Psoas muscle (tissue), 7 donors: ENCODE measurements at regions not wholly inside any gene's neighbourhood (a gene's known extent, or its start where the extent isn't known, plus 50 kb on each side); places are given as distances from the start of the nearest gene placed in this dataset.

Experiments used
- ATAC-seq, 4 donors: fragments of 200-7000 bp; cut with Tn5 transposase; one replicate each; pipeline ENCODE4 v1.9.1; 2020; ENCODE audit warnings: moderate library complexity in 3 of 4, mild to moderate bottlenecking in 2 of 4
- DNase-seq, 2 donors: peaks; one replicate each; pipeline ENCODE4 v3.0.0-alpha.2; 2020
- H3K27ac ChIP-seq: fragments of 200-600 bp; one replicate; pipeline ENCODE4 v1.8.0; 2022
- H3K27me3 ChIP-seq, 3 donors: fragments of 200-600 bp in 1 of 3; one replicate each; pipeline versions ENCODE4 v1.6.1 to v1.8.0; 2013 to 2022; ENCODE audit warnings: low read length in 2 of 3, mild to moderate bottlenecking in 2 of 3, moderate library complexity in 1 of 3; ENCODE audit not compliant: insufficient read depth in 3 of 3
- H3K36me3 ChIP-seq, 2 donors: fragments of 200-600 bp in 1 of 2; one replicate each; pipeline versions ENCODE4 v1.6.1 to v1.8.0; 2013 to 2022; ENCODE audit warnings: low read depth in 1 of 2, mild to moderate bottlenecking in 1 of 2, moderate library complexity in 1 of 2; ENCODE audit not compliant: insufficient read depth in 1 of 2
- H3K4me1 ChIP-seq: fragments of 200-600 bp; one replicate; pipeline ENCODE4 v1.8.0; 2022
- H3K4me3 ChIP-seq: fragments of 200-600 bp; one replicate; pipeline ENCODE4 v1.8.0; 2022; ENCODE audit warnings: mild to moderate bottlenecking
- H3K9me3 ChIP-seq: fragments of 200-600 bp; one replicate; pipeline ENCODE4 v1.8.0; 2022
- WGBS, 3 donors: extraction: QIAGEN DNeasy Blood & Tissue Kit; methylation state at CpG; one replicate each; pipeline versions ENCODE4 v1.1.6 to v1.1.7; 2013; 5-methylcytosine and 5-hydroxymethylcytosine counted together
- intact Hi-C, 2 donors: fragments of 100-400 bp; cut with DNase I; formaldehyde crosslinking; loops; one replicate each; pipeline versions ENCODE4 v1.11.0 to v1.14.2; 2022
- TF ChIP-seq, protein P1 (sequence below): fragments of 200-600 bp; IDR thresholded peaks from one replicate; pipeline ENCODE4 v1.8.0; 2022; ENCODE audit warnings: antibody characterized with exemption
- donor health status: healthy with polysubstance abuse.
- donor health status: DM: no; HTN: no; CAD: no; lungs with moderate emphysema.
- donor health status: Bipolar disorder and iron deficiency.
- donor health status: healthy.
- donor health status: DM: yes; HTN: yes; CAD: no.
- donor health status: DM: no; HTN: no; CAD: no.
- donor health status: DM: yes; HTN: yes; CAD: no.

DNA sequence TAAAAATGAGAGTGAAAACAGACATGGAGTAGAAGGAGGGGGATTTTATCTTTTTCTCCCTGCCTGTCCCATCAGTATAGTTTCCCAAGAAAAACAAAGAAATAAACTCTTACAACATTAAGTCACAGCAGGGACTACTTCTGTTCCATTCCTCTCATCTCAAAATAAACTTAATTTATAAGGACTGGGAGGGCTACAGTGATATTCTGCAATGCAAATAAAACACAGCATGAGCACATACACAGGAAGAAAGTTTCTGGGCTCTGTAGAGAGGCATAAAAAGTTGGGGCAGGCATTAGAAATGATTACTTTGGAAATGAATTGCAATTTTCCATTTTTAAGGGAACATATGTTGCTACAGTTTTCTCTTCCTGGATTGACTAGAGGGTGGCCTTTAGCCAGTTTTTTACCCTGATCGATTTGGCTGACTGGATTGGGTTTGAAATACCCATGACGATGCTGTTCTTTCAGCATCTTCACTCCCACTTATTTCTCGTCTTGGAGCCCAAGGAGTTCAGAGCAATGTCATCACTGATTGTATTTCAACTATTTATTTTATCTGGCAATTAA lies 157.1 kb downstream of the ACTR3 start:
- DNase-seq (no peak), ATAC-seq (no peak)
- Histone ChIP-seq H3K27me3 (no peaks in the 10 kb centered on the region), H3K27ac (no peak overlapping the region), H3K9me3 (no peaks in the 10 kb centered on the region), H3K36me3 (no peaks in the 10 kb centered on the region), H3K4me3 (no peak overlapping the region), H3K4me1 (no peaks in the 10 kb centered on the region)
- WGBS, 3 donors = 58 to 65% (median 63%) methylated on average over 3 of the region's 3 CpGs
- intact Hi-C loops = no loop called here
- TF ChIP-seq, protein P1, sequence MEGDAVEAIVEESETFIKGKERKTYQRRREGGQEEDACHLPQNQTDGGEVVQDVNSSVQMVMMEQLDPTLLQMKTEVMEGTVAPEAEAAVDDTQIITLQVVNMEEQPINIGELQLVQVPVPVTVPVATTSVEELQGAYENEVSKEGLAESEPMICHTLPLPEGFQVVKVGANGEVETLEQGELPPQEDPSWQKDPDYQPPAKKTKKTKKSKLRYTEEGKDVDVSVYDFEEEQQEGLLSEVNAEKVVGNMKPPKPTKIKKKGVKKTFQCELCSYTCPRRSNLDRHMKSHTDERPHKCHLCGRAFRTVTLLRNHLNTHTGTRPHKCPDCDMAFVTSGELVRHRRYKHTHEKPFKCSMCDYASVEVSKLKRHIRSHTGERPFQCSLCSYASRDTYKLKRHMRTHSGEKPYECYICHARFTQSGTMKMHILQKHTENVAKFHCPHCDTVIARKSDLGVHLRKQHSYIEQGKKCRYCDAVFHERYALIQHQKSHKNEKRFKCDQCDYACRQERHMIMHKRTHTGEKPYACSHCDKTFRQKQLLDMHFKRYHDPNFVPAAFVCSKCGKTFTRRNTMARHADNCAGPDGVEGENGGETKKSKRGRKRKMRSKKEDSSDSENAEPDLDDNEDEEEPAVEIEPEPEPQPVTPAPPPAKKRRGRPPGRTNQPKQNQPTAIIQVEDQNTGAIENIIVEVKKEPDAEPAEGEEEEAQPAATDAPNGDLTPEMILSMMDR = no peak

GRCh38 chr2:114049280-114049679 lies 159.4 kb downstream of the ACTR3 start:
- DNase-seq (no peak), ATAC-seq (no peak)
- Histone ChIP-seq H3K27me3 (no peaks in the 10 kb centered on the region), H3K9me3 (no peaks in the 10 kb centered on the region), H3K4me3 (no peak overlapping the region), H3K4me1 (no peaks in the 10 kb centered on the region), H3K27ac (no peak overlapping the region), H3K36me3 (no peaks in the 10 kb centered on the region)
- TF ChIP-seq, protein P1 = no peak
- intact Hi-C loops = no loop called here
- WGBS, 3 donors = 78 to 85% (median 80%) methylated on average over 4 of the region's 4 CpGs

DNA sequence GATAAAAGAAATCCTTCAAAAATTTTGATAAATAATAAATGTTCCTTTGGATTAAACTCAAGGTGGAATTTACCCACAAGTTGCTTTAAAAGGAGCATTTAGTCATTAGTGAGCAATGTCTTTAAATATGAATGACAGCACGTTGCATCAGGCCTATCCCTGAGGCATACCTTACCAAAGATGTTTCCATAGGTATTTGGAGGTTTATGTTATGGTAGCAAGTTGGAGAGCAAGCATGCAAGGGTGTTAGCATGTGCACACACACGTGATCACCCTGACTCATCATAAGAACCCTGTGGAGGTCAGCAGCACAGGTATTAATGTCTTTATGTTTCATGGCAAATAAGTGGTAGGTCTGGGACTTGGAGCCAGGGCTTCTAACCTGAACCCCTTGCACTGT lies 159.9 kb downstream of the ACTR3 start:
- DNase-seq (no peak), ATAC-seq (no peak)
- H3K9me3 ChIP-seq = no peaks in the 10 kb centered on the region
- intact Hi-C loops = no loop called here
- H3K36me3 ChIP-seq = no peaks in the 10 kb centered on the region
- TF ChIP-seq, protein P1 = no peak
- WGBS, 3 donors = 46 to 61% (median 57%) methylated on average over 2 of the region's 2 CpGs
- no peaks in the 10 kb centered on the region for H3K27me3 ChIP-seq
- H3K4me3 ChIP-seq = no peak overlapping the region
- no peaks in the 10 kb centered on the region for H3K4me1 ChIP-seq
- no peak overlapping the region for H3K27ac ChIP-seq

DNA sequence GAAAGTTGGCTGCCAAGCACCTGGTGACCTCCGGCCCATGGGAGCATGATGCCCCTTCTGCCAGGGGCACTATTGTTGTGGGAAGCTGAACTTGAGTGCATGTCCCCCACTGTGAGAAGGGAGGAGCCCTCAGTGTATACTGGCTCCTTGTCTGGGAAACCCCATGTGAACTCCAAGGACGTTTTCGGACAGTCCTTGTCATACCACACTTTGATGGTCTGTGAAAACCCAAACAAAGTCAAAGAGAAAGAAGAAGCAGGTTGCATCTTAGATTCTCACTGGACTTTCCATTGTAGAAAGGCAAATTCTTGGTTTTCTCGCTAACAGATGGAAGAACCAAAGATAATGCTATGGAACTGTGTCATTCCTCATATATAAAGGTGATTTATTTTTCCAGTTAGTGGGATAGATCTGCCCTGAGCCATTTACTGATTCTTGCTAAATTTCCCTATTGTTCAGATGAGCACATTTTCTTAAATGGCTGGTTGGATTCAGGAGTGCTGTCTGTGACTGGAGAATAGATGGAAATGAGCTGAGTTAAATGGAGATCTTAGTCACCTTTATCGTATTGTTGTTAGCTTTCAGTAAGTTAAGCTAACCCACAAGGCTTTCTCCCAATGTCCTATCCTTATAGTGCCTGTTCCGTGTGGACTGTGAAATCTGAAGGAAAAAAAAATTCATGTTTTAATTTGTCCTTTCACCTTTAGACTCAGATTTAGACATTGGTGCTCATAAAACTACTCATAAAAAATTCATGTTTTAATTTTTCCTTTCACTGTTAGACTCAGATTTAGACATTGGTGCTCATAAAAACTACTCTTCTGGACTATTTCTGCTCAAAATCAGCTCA lies 166.6 kb downstream of the ACTR3 start:
- Histone ChIP-seq H3K27ac (no peak overlapping the region), H3K27me3 (no peaks in the 10 kb centered on the region), H3K4me1 (no peaks in the 10 kb centered on the region), H3K36me3 (no peaks in the 10 kb centered on the region), H3K9me3 (no peaks in the 10 kb centered on the region), H3K4me3 (no peak overlapping the region)
- ATAC-seq = no peak
- 70 to 74% (median 73%) methylated on average over 6 of the region's 6 CpGs for WGBS, 3 donors
- no peak for DNase-seq
- intact Hi-C loops = no loop called here
- TF ChIP-seq, protein P1 = no peak
